ENCODE measurements at regions not wholly inside any gene's neighbourhood (a gene's known extent, or its start where the extent isn't known, plus 50 kb on each side); places are given as distances from the start of the nearest gene placed in this dataset.

DNA sequence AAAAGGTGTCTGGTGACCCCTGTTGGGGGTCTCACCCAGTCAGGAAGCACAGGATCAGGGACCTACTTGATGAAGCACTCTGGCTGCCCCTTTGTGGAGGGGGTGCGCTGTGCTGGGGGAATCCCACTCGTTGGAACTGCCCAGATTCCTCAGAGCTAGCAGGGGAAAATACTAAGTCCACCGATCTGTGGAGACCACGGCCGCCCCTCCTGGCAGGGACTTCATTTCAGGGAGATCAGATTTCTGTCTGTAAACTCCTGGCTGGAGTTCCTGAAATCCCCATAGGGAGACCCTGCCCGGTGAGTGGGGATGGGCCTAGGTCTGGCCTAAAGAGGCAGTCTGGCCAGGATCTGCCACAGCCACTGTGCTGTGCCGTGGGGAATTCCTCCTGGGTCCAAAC is 79.3 kb upstream of the ADCY1 start:
- H3K9me3 Mint-ChIP-seq, result peaks cover 9% of the 10 kb centered on the region
- peaks cover 35% of the 10 kb centered on the region for H3K27me3 Mint-ChIP-seq
- H3K36me3 Mint-ChIP-seq (ENCODE audit: low read depth), result no peaks in the 10 kb centered on the region
- H3K4me3 Mint-ChIP-seq, result no peak overlapping the region
- H3K27ac Mint-ChIP-seq, result no peak overlapping the region
- ATAC-seq (replicated peaks), result no peak
- H3K4me1 Mint-ChIP-seq, result no peaks in the 10 kb centered on the region

DNA sequence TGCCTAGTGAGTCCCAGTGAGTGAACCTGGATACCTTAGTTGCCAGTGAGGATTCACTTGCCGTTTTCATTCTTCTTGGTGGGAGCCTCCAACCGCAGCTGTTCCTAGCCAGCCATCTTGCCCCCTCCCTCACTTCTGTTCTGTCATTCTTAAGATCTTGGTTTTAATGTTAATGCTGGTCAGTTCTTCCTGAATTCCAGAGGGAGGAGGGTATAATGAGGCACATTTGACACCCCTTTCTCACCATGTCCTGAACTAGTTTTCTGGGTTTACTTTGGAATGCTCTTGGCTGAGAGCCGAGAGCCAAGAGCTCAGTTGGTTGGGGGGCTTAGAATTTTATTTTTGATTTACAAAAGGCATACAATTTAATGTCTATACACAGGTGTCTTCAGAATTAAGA is 78.5 kb upstream of the ADCY1 start:
- H3K27ac Mint-ChIP-seq, result no peak overlapping the region
- no peak overlapping the region for H3K4me3 Mint-ChIP-seq
- H3K9me3 Mint-ChIP-seq, result peaks cover 9% of the 10 kb centered on the region
- no peaks in the 10 kb centered on the region for H3K36me3 Mint-ChIP-seq (ENCODE audit: low read depth)
- no peak for ATAC-seq (replicated peaks)
- peaks cover 35% of the 10 kb centered on the region for H3K27me3 Mint-ChIP-seq
- H3K4me1 Mint-ChIP-seq, result no peaks in the 10 kb centered on the region

GRCh38 chr7:45500257-45500656 is 73.9 kb upstream of the ADCY1 start:
- ATAC-seq (replicated peaks), result no peak
- no peak overlapping the region for H3K27ac Mint-ChIP-seq
- no peaks in the 10 kb centered on the region for H3K4me1 Mint-ChIP-seq
- no peaks in the 10 kb centered on the region for H3K36me3 Mint-ChIP-seq (ENCODE audit: low read depth)
- peaks cover 24% of the 10 kb centered on the region for H3K27me3 Mint-ChIP-seq
- no peak overlapping the region for H3K4me3 Mint-ChIP-seq
- H3K9me3 Mint-ChIP-seq, result peaks cover 8% of the 10 kb centered on the region

GRCh38 chr7:45501791-45502190 is 72.4 kb upstream of the ADCY1 start:
- Mint-ChIP-seq H3K27me3 (peaks cover 16% of the 10 kb centered on the region), H3K36me3 (ENCODE audit: low read depth) (no peaks in the 10 kb centered on the region), H3K27ac (no peak overlapping the region), H3K9me3 (peaks cover 16% of the 10 kb centered on the region), H3K4me3 (no peak overlapping the region), H3K4me1 (no peaks in the 10 kb centered on the region)
- no peak for ATAC-seq (replicated peaks)

DNA sequence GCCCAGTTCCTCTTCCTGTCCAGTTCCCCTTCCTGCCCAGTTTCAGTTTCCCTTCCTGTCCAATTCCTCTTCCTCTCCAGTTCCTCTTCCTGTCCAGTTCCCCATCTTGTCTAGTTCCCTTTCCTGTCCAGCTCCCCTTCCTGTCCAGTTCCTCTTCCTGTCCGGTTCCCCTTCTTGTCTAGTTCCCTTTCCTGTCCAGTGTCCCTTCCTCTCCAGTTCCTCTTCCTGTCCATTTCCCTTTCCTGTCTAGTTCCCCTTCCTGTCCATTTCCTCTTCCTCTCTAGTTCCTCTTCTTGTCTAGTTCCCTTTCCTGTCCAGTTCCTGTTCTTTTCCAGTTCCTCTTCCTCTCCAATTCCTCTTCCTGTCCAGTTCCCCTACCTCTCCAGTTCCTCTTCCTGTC is 68.1 kb upstream of the ADCY1 start:
- Mint-ChIP-seq H3K4me1 (no peaks in the 10 kb centered on the region), H3K36me3 (ENCODE audit: low read depth) (no peaks in the 10 kb centered on the region), H3K27me3 (no peaks in the 10 kb centered on the region), H3K4me3 (no peak overlapping the region), H3K27ac (no peak overlapping the region), H3K9me3 (peaks cover 26% of the 10 kb centered on the region)
- ATAC-seq (replicated peaks), result no peak

DNA sequence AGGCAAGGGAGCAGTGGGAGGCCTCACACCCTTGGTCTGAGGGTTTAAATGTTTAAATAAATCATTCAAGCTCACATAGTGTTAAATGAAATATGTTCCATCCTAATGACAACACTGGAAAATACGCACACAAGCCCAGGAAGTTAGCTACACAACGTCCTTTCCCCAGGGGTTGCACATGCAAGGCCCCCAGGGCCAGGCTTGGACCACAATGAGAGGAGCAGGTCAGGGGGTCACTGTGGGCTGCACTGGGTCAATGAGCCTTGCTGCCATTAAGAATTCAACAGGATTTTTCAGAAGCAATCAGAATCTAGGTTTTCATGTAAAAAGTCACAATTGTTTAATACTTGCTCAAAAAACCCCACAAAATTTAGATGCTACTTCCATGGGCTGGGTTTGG is 64.9 kb upstream of the ADCY1 start:
- no peaks in the 10 kb centered on the region for H3K36me3 Mint-ChIP-seq (ENCODE audit: low read depth)
- H3K27me3 Mint-ChIP-seq, result peaks cover 9% of the 10 kb centered on the region
- H3K9me3 Mint-ChIP-seq, result peaks cover 26% of the 10 kb centered on the region
- H3K4me3 Mint-ChIP-seq, result no peak overlapping the region
- no peak for ATAC-seq (replicated peaks)
- H3K4me1 Mint-ChIP-seq, result no peaks in the 10 kb centered on the region
- H3K27ac Mint-ChIP-seq, result no peak overlapping the region

DNA sequence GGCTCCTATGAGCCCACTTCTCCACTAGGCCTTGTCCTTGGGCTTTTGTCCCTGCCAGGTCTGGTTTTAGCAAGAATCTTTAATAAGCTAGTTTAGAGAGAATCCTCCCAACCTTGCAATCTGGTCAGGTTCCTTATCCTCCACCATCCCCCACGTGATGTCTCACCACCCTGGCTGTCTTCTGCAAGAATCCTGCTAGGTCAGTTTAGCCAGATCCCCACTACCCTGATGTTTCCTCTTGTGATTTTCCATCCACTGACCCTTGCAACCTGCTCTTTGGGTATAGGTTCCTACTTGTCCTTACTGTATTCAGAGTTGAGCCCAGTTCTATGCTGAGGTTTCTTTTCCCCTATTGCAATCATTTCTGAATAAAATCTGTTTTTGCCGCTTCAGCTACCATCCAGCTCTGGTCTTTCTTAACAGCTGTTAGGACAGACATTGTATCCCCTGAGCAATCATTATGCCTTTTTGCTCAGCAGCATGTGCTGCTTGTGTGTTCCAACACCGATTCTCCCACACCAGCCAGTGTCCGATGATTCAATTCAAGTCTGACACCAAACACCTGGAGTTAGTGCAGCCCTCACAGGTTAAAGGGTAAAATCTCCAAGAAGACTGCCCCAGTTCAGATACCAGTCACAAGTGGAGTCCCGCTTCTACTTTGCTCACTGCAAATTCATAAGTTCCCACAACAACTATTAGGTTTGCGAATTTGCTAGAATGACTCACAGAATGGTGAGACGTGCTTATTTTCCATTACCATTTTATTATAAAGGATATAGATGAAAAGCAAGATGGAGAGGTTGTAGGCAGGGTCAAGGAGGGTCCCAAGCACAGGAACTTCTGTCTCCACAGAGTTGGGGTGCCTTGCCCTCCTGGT is 62.2 kb upstream of the ADCY1 start:
- no peak overlapping the region for H3K27ac Mint-ChIP-seq
- no peaks in the 10 kb centered on the region for H3K4me1 Mint-ChIP-seq
- H3K4me3 Mint-ChIP-seq, result no peak overlapping the region
- ATAC-seq (replicated peaks), result no peak
- H3K27me3 Mint-ChIP-seq, result peaks cover 12% of the 10 kb centered on the region
- no peaks in the 10 kb centered on the region for H3K36me3 Mint-ChIP-seq (ENCODE audit: low read depth)
- peaks cover 10% of the 10 kb centered on the region for H3K9me3 Mint-ChIP-seq

GRCh38 chr7:45514944-45515343 is 59.2 kb upstream of the ADCY1 start:
- no peaks in the 10 kb centered on the region for H3K36me3 Mint-ChIP-seq (ENCODE audit: low read depth)
- H3K4me3 Mint-ChIP-seq, result no peak overlapping the region
- H3K4me1 Mint-ChIP-seq, result no peaks in the 10 kb centered on the region
- peaks cover 12% of the 10 kb centered on the region for H3K27me3 Mint-ChIP-seq
- H3K9me3 Mint-ChIP-seq, result peaks cover 9% of the 10 kb centered on the region
- no peak overlapping the region for H3K27ac Mint-ChIP-seq
- no peak for ATAC-seq (replicated peaks)

- H3K27ac Mint-ChIP-seq, result no peak overlapping the region
- H3K4me3 Mint-ChIP-seq, result no peak overlapping the region
- ATAC-seq (replicated peaks), result no peak
- no peaks in the 10 kb centered on the region for H3K36me3 Mint-ChIP-seq (ENCODE audit: low read depth)
- H3K4me1 Mint-ChIP-seq, result no peaks in the 10 kb centered on the region
- H3K27me3 Mint-ChIP-seq, result peaks cover 12% of the 10 kb centered on the region
- H3K9me3 Mint-ChIP-seq, result peaks cover 9% of the 10 kb centered on the region
These were observed 58.8 kb upstream of the ADCY1 start for GRCh38 chr7:45515346-45515745.
